Activated T-helper 2 cell treated with anti-CD3 and anti-CD28 coated beads, Interferon-gamma antibody, Interleukin-2, Interleukin-4, amounts not matched to agents 10 μg/mL and 5 μg/mL and 100 μg/mL, durations not matched to agents 14 hours and 24 hours and 36 hours (primary cell): ENCODE measurements at regions not wholly inside any gene's neighbourhood (a gene's known extent, or its start where the extent isn't known, plus 50 kb on each side); places are given as distances from the start of the nearest gene placed in this dataset.

Source experiments
- DNase-seq: peaks from one replicate; pipeline ENCODE4 v3.0.0; 2021; ENCODE audit warnings: low spot score
- H3K27ac Mint-ChIP-seq: one replicate; pipeline ENCODE4 v1.8.0; 2021; ENCODE audit warnings: mixed read lengths
- H3K27me3 Mint-ChIP-seq: one replicate; pipeline ENCODE4 v1.8.0; 2021; ENCODE audit warnings: low read depth, mixed read lengths
- H3K36me3 Mint-ChIP-seq: one replicate; pipeline ENCODE4 v1.8.0; 2021; ENCODE audit warnings: low read depth, mixed read lengths
- H3K4me1 Mint-ChIP-seq: one replicate; pipeline ENCODE4 v1.8.0; 2021; ENCODE audit warnings: low read depth, mixed read lengths
- H3K4me3 Mint-ChIP-seq: one replicate; pipeline ENCODE4 v1.8.0; 2021; ENCODE audit warnings: low read depth, mild to moderate bottlenecking, moderate library complexity, mixed read lengths
- H3K9me3 Mint-ChIP-seq: one replicate; pipeline ENCODE4 v1.8.0; 2021; ENCODE audit warnings: mixed read lengths
- intact Hi-C: fragments of 100-400 bp; cut with micrococcal nuclease; formaldehyde crosslinking; loops from one replicate; pipeline ENCODE4 v1.15.1; 2023

DNA sequence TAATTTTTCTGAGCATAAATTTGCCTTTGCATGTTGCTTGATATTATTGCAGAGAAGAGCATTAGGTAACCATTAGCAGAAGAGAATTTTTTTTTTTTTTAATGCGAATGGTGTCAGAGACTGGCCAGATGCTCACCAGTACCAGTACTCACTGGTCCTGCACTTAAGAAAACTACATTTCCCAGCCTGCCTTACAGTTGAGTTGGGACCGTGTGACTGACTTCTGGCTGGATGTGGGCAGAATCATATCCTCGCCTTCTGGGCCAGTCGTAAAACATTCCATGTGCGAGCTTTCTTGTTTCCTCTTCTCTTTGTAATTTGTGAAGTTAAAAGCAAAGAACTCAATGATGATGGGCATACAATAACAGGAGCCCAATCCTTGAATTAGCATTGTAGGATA is 132.4 kb downstream of the LRRC30 start:
- no peak for DNase-seq
- Mint-ChIP-seq H3K36me3 (no peaks in the 10 kb centered on the region), H3K4me3 (no peak overlapping the region), H3K27me3 (no peaks in the 10 kb centered on the region), H3K9me3 (peaks cover 26% of the 10 kb centered on the region), H3K27ac (no peak overlapping the region), H3K4me1 (no peaks in the 10 kb centered on the region)
- intact Hi-C loops, result no loop called here

DNA sequence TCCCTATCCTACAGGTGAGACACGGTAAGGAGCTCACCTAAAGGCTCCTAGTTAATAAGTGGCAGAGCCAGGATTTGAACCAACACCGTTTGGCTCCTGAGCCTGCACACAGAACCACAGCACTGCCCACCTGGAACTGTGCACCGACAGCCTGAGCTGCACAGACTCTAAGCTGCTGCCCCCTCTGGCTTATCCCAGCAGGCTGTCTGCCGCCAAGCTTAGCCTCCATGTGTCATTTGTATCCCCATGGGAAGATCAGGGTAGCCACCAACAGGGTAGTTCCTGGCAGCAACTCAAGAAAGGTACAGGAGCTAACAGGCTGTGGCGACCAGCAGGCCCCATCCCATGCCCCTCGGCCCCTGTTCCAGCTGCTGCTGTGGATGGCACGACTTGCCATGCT is 135.7 kb downstream of the LRRC30 start:
- H3K27ac Mint-ChIP-seq, result no peak overlapping the region
- no peaks in the 10 kb centered on the region for H3K36me3 Mint-ChIP-seq

DNA sequence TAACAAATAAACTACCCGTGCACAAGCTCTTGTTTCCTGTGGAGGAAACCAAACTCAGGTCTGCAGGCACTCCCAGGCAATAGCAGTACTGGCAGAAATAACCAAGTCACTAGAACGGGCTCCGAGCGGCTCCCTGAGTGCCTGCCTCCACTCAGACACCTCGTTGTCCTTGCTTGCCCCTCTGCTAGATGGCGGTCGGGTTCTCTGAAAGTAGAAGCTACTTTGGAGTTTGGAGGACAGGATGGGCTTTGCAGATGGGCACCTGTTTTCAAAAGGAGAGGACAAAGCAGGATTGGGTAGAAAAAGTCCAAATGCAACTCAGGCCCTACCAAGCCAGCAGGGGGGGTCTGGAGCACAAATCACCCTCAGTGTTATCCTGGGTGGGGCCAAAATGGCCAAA is 136.4 kb downstream of the LRRC30 start:
- no peaks in the 10 kb centered on the region for H3K4me1 Mint-ChIP-seq
- no peak overlapping the region for H3K27ac Mint-ChIP-seq
- H3K4me3 Mint-ChIP-seq, result no peak overlapping the region
- no peaks in the 10 kb centered on the region for H3K27me3 Mint-ChIP-seq
- peaks cover 19% of the 10 kb centered on the region for H3K9me3 Mint-ChIP-seq
- no peaks in the 10 kb centered on the region for H3K36me3 Mint-ChIP-seq
- intact Hi-C loops, result no loop called here
- no peak for DNase-seq

More for the DNA sequence above, 135.7 kb downstream of the LRRC30 start:
- DNase-seq, result no peak
- intact Hi-C loops, result no loop called here
- H3K9me3 Mint-ChIP-seq, result peaks cover 16% of the 10 kb centered on the region
- H3K4me1 Mint-ChIP-seq, result no peaks in the 10 kb centered on the region
- no peak overlapping the region for H3K4me3 Mint-ChIP-seq
- H3K27me3 Mint-ChIP-seq, result no peaks in the 10 kb centered on the region

DNA sequence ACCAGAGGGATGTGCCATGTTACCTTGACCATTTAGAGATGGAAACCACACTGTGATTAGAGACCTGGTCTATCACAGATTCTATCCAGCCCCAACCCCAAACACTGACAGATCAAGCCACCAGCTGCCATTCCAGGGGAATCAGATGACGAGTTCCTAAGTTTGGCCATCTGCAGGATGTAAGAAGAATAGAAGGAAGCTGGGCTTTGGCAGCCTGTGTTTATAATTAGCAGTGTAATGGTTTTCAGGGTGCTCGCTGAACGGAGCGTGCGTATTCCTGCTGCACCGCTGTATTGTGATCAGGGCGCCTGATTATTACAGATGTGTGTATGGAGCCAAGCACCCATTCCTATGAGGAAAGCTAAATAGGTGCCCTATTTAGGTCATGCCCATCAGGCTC is 138.1 kb downstream of the LRRC30 start:
- intact Hi-C loops, result no loop called here
- Mint-ChIP-seq H3K27me3 (no peaks in the 10 kb centered on the region), H3K36me3 (no peaks in the 10 kb centered on the region), H3K9me3 (peaks cover 21% of the 10 kb centered on the region), H3K4me1 (no peaks in the 10 kb centered on the region), H3K4me3 (no peak overlapping the region), H3K27ac (no peak overlapping the region)
- DNase-seq, result no peak

DNA sequence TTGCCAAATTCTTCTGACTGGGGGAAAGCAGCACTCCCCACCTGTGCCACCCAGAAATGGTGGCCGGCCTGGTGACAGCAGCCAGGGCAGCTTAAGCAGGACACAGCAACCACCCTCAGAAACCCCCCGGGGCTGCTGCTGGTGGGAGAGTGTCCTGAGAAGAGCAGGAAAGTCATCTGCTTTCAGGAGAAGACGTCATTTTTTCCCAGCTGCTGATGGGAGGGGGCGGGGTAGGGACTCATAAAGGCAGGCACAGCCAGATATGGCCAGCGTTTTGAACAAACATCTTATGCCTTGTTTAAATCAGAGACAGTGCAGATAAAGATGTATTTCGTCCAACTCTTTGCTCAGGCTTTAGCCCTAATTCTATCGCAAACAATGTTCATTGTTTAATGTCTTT is 139.5 kb downstream of the LRRC30 start:
- intact Hi-C loops, result no loop called here
- Mint-ChIP-seq H3K36me3 (no peaks in the 10 kb centered on the region), H3K9me3 (peaks cover 24% of the 10 kb centered on the region), H3K27me3 (no peaks in the 10 kb centered on the region), H3K4me3 (no peak overlapping the region), H3K4me1 (no peaks in the 10 kb centered on the region), H3K27ac (no peak overlapping the region)
- DNase-seq, result no peak

DNA sequence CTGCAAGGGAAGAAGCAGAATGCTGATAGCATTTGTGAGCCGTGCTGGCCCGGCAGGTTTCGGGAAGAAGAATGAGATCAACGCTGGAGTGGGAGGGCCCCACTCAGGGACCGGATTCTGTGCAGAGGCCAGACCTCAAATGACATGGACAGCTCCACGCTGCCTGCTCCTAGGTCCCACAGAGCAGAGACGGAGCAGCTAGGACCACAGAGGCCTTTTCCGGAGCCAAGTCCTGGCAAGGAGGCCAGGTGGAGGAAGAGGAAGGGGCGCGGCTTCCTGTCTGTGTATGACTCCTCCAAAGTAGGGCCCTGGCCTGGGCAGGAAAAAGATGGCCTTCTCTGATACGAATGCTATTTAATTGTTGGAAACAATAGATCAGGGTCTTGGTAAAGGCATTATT is 139.9 kb downstream of the LRRC30 start:
- H3K9me3 Mint-ChIP-seq, result peaks cover 26% of the 10 kb centered on the region
- H3K27me3 Mint-ChIP-seq, result no peaks in the 10 kb centered on the region
- DNase-seq, result no peak
- intact Hi-C loops, result no loop called here
- no peak overlapping the region for H3K4me3 Mint-ChIP-seq
- no peaks in the 10 kb centered on the region for H3K36me3 Mint-ChIP-seq
- H3K4me1 Mint-ChIP-seq, result no peaks in the 10 kb centered on the region
- H3K27ac Mint-ChIP-seq, result no peak overlapping the region

DNA sequence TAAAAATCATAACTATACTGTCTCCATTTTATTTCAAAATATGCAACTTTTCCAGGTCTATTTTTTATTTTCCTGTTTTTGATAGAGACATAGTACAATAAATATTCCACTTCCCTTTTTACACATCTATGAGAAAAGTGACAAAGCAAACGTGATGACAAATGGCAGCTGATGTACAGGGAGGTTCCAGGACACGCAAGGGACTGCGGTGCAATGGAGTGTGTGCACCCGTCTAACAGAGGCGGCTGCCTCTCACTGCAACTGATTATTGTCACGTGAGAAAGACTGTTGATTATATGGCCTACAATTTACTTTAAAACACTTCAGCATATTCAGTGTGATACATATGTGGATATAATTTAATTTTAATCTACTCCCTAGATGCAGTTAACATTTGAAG is 142.6 kb downstream of the LRRC30 start:
- H3K4me1 Mint-ChIP-seq, result no peaks in the 10 kb centered on the region
- H3K9me3 Mint-ChIP-seq, result peaks cover 41% of the 10 kb centered on the region
- no peak overlapping the region for H3K27ac Mint-ChIP-seq
- intact Hi-C loops, result no loop called here
- no peak overlapping the region for H3K4me3 Mint-ChIP-seq
- no peaks in the 10 kb centered on the region for H3K36me3 Mint-ChIP-seq
- no peak for DNase-seq
- H3K27me3 Mint-ChIP-seq, result no peaks in the 10 kb centered on the region

DNA sequence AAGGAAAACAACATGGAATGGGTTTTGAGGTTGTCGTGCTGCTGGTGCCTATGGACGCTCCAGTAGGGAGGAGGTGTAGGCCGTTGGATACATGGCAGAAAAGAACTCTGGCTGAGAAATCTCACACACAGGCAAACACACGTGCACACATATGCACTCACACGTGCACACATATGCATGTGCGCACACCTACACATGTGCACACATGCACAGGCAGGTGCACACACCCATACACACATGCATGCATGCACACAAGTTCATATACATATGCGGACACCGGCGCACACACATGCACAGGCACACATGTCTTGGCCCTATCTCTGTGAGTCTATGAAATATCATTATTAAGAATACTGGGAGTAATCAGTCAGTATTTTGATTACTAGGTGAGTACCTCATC is 150.4 kb downstream of the LRRC30 start:
- DNase-seq, result no peak
- Mint-ChIP-seq H3K36me3 (no peaks in the 10 kb centered on the region), H3K4me3 (no peak overlapping the region), H3K27me3 (no peaks in the 10 kb centered on the region), H3K27ac (no peak overlapping the region), H3K9me3 (peaks cover 27% of the 10 kb centered on the region), H3K4me1 (no peaks in the 10 kb centered on the region)
- intact Hi-C loops, result no loop called here

DNA sequence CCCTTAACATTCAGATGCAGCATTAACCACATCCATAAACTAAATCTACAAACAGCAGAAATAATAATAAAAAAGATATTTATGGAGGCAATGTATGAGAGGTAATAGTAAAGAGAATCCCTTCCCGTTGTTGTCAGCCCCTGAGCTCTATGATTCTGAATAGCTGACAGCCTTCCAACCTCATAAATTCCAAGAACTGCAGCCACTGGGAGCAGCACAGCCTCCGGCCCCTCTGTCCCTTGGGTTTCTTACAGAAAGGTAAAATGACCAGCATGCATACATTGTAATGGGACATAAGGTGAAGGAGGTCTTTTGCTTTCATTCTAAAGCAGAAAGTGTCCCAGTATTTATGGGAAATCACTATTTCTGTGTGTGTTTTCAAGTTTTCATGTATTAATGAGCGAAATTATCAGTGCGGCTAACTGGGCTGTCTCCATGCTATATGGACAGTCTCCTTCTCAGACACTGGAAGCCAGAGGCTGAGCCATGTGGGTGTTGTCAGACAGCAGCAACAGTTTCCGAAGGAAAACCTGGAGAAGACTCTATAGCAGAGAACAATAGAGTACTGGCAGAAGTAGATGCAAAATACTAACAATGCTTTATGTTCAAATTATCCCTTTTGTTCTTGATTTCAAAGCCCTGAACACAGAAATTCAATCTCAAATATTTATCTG is 151.6 kb downstream of the LRRC30 start:
- Mint-ChIP-seq H3K27ac (no peak overlapping the region), H3K4me1 (no peaks in the 10 kb centered on the region), H3K27me3 (no peaks in the 10 kb centered on the region), H3K4me3 (no peak overlapping the region), H3K36me3 (no peaks in the 10 kb centered on the region), H3K9me3 (peaks cover 19% of the 10 kb centered on the region)
- intact Hi-C loops, result no loop called here
- DNase-seq, result no peak

DNA sequence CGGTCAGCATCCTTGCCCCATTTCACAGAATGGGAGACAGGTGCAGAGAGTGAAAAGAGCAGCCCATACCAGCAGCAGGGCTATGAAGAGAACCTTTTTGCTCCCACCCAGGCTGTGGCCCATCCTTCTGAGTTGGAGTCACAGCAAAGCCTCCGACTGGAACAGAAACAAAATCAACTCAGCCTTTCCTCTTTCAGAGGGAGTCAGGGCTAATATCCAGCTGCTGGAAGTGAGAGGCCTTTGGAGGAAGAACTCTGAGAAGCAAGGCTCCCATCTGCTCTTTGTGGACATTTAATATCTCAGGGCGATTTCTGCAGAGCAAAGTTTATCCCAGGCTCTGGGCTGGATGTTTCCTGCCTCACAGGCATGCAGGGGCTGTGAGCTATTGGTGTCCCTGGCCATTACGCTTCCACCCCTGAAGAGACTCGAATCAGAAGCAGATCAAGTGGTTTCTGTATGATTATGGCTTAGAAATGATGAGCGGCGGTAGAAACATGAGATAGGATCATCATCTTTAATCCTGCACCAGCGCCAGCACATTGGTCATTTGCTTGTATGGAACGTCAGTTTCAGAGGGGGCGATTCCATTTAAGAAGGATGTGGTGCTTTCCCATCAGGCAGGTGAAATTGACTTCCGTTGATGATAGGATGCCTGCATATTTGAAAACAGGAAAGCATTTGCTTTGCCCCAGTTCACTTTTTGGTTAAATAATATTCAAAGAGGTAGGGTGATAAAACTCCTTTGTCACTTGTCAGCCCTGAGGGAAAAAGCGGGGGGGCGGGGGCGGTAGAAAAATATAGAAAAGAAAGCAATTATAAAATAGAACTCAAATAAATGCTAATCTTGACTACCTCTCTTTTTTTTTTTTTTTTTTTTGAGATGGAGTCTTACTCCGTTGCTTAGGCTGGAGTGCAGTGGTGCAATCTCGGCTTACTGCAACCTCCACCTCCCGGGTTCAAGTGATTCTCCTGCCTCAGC is 152.4 kb downstream of the LRRC30 start:
- no peaks in the 10 kb centered on the region for H3K4me1 Mint-ChIP-seq
- no peaks in the 10 kb centered on the region for H3K36me3 Mint-ChIP-seq
- intact Hi-C loops, result no loop called here
- no peak overlapping the region for H3K27ac Mint-ChIP-seq
- peaks cover 17% of the 10 kb centered on the region for H3K9me3 Mint-ChIP-seq
- no peak overlapping the region for H3K4me3 Mint-ChIP-seq
- no peaks in the 10 kb centered on the region for H3K27me3 Mint-ChIP-seq
- no peak for DNase-seq

DNA sequence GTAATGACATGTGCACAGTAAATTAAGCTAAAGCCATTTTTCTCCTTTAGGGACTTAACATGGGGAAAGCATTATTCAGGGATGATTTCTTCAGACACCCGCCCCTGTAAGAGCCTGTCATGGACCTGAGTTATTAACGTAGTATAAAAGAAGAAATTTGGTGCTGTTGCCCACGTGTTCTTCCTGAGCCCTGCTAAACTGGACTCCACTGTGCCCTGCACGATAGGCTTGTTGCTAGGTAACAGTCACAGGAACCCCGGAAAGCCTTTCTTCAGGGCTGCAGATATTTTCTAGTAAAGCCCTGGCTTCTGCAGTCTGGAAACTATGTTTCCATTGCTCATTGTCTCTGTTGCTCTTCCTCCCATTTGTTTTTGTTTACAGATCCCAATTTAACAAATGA is 157.9 kb downstream of the LRRC30 start:
- H3K27ac Mint-ChIP-seq, result no peak overlapping the region
- no peaks in the 10 kb centered on the region for H3K4me1 Mint-ChIP-seq
- DNase-seq, result no peak
- intact Hi-C loops, result no loop called here
- peaks cover 22% of the 10 kb centered on the region for H3K9me3 Mint-ChIP-seq
- H3K36me3 Mint-ChIP-seq, result no peaks in the 10 kb centered on the region
- no peaks in the 10 kb centered on the region for H3K27me3 Mint-ChIP-seq
- no peak overlapping the region for H3K4me3 Mint-ChIP-seq

DNA sequence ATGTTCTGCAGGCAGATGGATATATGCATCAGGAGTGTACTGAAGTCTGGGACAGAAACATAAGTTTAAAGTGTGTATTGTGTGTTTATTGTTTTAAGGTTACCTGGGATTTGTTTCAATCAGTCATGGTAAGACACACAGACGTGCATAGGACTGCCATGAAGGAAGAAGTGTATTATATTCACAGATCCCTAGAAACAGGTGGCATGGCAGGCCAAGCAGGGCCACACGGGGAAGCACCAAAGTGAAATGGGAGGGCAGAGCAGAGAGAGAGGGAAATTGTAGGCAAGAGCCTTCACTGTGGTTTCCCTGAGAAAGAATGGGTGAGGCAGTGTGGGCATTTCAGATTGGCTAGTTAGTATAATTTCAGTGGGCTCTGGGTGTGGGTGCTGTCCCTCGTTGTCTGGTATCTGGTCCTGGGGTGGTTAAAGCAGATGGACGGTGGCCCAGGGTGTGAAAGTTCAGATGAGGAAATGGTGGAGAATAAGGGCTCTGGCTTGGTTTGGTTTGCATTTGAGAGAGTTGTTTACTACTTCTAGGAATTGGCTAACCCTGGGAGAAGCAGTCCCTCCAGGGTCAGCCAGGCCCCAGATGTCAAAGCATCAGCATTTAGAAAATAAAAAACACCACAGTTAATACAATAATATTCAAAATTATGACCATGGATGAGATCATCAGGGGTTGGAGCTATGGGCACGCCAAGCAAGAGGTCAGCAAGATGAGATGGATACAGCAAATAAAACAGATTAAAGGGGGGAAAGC is 160.0 kb downstream of the LRRC30 start:
- Mint-ChIP-seq H3K36me3 (no peaks in the 10 kb centered on the region), H3K9me3 (peaks cover 21% of the 10 kb centered on the region), H3K4me1 (no peaks in the 10 kb centered on the region), H3K27ac (no peak overlapping the region), H3K4me3 (no peak overlapping the region), H3K27me3 (no peaks in the 10 kb centered on the region)
- intact Hi-C loops, result no loop called here
- DNase-seq, result no peak

DNA sequence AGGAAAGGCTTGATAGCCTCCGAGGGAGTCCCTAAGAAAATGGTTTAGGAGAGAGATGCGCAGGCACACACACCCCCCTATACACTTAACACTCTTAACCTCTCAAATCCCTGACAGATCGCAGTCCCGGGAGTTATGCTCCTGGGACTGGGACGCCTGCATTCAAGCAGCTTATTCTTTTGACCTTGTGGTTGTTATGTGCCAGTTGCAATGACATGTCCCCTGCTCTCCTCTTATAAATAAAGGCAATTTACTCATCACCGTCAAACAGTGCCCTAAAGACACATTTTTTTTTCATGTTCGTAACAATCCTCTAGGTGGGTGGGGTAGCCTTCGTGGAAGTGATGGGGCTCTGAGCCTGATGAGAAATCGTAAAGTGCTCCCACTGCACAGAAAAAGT is 162.2 kb downstream of the LRRC30 start:
- no peak for DNase-seq
- H3K4me3 Mint-ChIP-seq, result no peak overlapping the region
- H3K36me3 Mint-ChIP-seq, result no peaks in the 10 kb centered on the region
- intact Hi-C loops, result no loop called here
- no peak overlapping the region for H3K27ac Mint-ChIP-seq
- no peaks in the 10 kb centered on the region for H3K4me1 Mint-ChIP-seq
- H3K27me3 Mint-ChIP-seq, result no peaks in the 10 kb centered on the region
- peaks cover 19% of the 10 kb centered on the region for H3K9me3 Mint-ChIP-seq
